HepG2 (cell line): ENCODE measurements at regions not wholly inside any gene's neighbourhood (a gene's known extent, or its start where the extent isn't known, plus 50 kb on each side); places are given as distances from the start of the nearest gene placed in this dataset.
A peak's percentile ranks its signal among the peaks of the same experiment; 100 is the strongest.

Source experiments
- CENPX ChIP-seq: sonication (generic); formaldehyde crosslinking; IDR thresholded peaks from 2 replicates; pipeline ENCODE4 v1.9.0; 2021; ENCODE audit warnings: mild to moderate bottlenecking, missing genetic modification reagents, moderate library complexity
- FOXJ3 ChIP-seq: sonication (generic); formaldehyde crosslinking; IDR thresholded peaks from 2 replicates; pipeline ENCODE4 v1.4.0; 2020; ENCODE audit warnings: missing genetic modification reagents, mild to moderate bottlenecking, borderline replicate concordance
- JUND ChIP-seq: sonication (generic); formaldehyde crosslinking; IDR thresholded peaks from 2 replicates; pipeline ENCODE4 v1.8.0; 2022; ENCODE audit warnings: mild to moderate bottlenecking, missing genetic modification reagents
- NFATC3 ChIP-seq: sonication (generic); formaldehyde crosslinking; IDR thresholded peaks from 2 replicates; pipeline ENCODE4 v1.5.1; 2020; ENCODE audit warnings: mild to moderate bottlenecking, missing genetic modification reagents
- NR2F2 ChIP-seq: IDR thresholded peaks from 2 replicates; pipeline ENCODE4 v1.6.1; 2012; ENCODE audit warnings: low read depth, inconsistent platforms, borderline replicate concordance
- PBX2 ChIP-seq: IDR thresholded peaks from 2 replicates; pipeline ENCODE4 v1.6.1; 2016; ENCODE audit warnings: control low read depth
- RBFOX2 ChIP-seq: fragments of 200-400 bp; formaldehyde crosslinking; IDR thresholded peaks from 2 replicates; pipeline ENCODE4 v1.6.1; 2017; ENCODE audit warnings: low read depth, mild to moderate bottlenecking, low read length
- RBM22 ChIP-seq: fragments of 200-400 bp; formaldehyde crosslinking; optimal IDR thresholded peaks from 2 replicates; pipeline ENCODE3; 2017; ENCODE audit warnings: mild to moderate bottlenecking, low read length, moderate library complexity
- ZMAT3 ChIP-seq: sonication (generic); formaldehyde crosslinking; conservative IDR thresholded peaks from 2 replicates; pipeline ENCODE4 v1.7.0; 2021; ENCODE audit warnings: missing genetic modification reagents
- ZMAT5 ChIP-seq: sonication (generic); formaldehyde crosslinking; IDR thresholded peaks from 2 replicates; pipeline ENCODE4 v1.5.0; 2020; ENCODE audit warnings: mild to moderate bottlenecking, low read depth, missing genetic modification reagents, borderline replicate concordance
- ZNF350 ChIP-seq: sonication (generic); formaldehyde crosslinking; IDR thresholded peaks from 2 replicates; pipeline ENCODE4 v1.4.0; 2020; ENCODE audit warnings: mild to moderate bottlenecking, low read depth, missing genetic modification reagents, borderline replicate concordance
- TF ChIP-seq, protein P1 (sequence below): sonication (generic); formaldehyde crosslinking; IDR thresholded peaks from 2 replicates; pipeline ENCODE4 v1.4.0; 2020; ENCODE audit warnings: missing genetic modification reagents
- TF ChIP-seq, protein P2 (sequence below): sonication (generic); formaldehyde crosslinking; IDR thresholded peaks from 2 replicates; pipeline ENCODE4 v1.8.0; 2022; ENCODE audit warnings: mild to moderate bottlenecking, missing genetic modification reagents, borderline replicate concordance
- TF ChIP-seq, protein P3 (sequence below): sonication (generic); formaldehyde crosslinking; conservative IDR thresholded peaks from 2 replicates; pipeline ENCODE4 v1.4.0; 2020; ENCODE audit warnings: mild to moderate bottlenecking, missing genetic modification reagents, moderate library complexity

- TF ChIP-seq, protein P1, sequence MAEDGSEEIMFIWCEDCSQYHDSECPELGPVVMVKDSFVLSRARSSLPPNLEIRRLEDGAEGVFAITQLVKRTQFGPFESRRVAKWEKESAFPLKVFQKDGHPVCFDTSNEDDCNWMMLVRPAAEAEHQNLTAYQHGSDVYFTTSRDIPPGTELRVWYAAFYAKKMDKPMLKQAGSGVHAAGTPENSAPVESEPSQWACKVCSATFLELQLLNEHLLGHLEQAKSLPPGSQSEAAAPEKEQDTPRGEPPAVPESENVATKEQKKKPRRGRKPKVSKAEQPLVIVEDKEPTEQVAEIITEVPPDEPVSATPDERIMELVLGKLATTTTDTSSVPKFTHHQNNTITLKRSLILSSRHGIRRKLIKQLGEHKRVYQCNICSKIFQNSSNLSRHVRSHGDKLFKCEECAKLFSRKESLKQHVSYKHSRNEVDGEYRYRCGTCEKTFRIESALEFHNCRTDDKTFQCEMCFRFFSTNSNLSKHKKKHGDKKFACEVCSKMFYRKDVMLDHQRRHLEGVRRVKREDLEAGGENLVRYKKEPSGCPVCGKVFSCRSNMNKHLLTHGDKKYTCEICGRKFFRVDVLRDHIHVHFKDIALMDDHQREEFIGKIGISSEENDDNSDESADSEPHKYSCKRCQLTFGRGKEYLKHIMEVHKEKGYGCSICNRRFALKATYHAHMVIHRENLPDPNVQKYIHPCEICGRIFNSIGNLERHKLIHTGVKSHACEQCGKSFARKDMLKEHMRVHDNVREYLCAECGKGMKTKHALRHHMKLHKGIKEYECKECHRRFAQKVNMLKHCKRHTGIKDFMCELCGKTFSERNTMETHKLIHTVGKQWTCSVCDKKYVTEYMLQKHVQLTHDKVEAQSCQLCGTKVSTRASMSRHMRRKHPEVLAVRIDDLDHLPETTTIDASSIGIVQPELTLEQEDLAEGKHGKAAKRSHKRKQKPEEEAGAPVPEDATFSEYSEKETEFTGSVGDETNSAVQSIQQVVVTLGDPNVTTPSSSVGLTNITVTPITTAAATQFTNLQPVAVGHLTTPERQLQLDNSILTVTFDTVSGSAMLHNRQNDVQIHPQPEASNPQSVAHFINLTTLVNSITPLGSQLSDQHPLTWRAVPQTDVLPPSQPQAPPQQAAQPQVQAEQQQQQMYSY: no peak
- TF ChIP-seq RBFOX2 (no peak), JUND (no peak), ZMAT3 (CRISPR knock-in tag) (no peak), PBX2 (CRISPR knock-in tag) (0 out of 2 replicates have a peak, but pooled peaks have one; percentile 10), NFATC3 (CRISPR knock-in tag) (no peak), RBM22 (no peak), CENPX (CRISPR knock-in tag) (no peak), FOXJ3 (CRISPR knock-in tag) (no peak), NR2F2 (0 out of 2 replicates have a peak, but pooled peaks have one; percentile 30), ZNF350 (no peak), ZMAT5 (CRISPR knock-in tag) (no peak)
- TF ChIP-seq, protein P2, sequence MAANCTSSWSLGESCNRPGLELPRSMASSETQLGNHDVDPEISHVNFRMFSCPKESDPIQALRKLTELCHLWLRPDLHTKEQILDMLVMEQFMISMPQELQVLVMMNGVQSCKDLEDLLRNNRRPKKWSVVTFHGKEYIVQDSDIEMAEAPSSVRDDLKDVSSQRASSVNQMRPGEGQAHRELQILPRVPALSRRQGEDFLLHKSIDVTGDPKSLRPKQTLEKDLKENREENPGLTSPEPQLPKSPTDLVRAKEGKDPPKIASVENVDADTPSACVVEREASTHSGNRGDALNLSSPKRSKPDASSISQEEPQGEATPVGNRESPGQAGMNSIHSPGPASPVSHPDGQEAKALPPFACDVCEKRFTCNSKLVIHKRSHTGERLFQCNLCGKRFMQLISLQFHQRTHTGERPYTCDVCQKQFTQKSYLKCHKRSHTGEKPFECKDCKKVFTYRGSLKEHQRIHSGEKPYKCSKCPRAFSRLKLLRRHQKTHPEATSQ (CRISPR knock-in tag): no peak
- TF ChIP-seq, protein P3, sequence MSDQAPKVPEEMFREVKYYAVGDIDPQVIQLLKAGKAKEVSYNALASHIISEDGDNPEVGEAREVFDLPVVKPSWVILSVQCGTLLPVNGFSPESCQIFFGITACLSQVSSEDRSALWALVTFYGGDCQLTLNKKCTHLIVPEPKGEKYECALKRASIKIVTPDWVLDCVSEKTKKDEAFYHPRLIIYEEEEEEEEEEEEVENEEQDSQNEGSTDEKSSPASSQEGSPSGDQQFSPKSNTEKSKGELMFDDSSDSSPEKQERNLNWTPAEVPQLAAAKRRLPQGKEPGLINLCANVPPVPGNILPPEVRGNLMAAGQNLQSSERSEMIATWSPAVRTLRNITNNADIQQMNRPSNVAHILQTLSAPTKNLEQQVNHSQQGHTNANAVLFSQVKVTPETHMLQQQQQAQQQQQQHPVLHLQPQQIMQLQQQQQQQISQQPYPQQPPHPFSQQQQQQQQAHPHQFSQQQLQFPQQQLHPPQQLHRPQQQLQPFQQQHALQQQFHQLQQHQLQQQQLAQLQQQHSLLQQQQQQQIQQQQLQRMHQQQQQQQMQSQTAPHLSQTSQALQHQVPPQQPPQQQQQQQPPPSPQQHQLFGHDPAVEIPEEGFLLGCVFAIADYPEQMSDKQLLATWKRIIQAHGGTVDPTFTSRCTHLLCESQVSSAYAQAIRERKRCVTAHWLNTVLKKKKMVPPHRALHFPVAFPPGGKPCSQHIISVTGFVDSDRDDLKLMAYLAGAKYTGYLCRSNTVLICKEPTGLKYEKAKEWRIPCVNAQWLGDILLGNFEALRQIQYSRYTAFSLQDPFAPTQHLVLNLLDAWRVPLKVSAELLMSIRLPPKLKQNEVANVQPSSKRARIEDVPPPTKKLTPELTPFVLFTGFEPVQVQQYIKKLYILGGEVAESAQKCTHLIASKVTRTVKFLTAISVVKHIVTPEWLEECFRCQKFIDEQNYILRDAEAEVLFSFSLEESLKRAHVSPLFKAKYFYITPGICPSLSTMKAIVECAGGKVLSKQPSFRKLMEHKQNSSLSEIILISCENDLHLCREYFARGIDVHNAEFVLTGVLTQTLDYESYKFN (CRISPR knock-in tag): peak; percentile 41
Measured at GRCh38 chr6:1118287-1118647, 193.6 kb upstream of the FOXQ1 start (continued).
